ENCODE measurements at regions not wholly inside any gene's neighbourhood (a gene's known extent, or its start where the extent isn't known, plus 50 kb on each side); places are given as distances from the start of the nearest gene placed in this dataset.

- no peak overlapping the region for H3K27ac ChIP-seq
- ATAC-seq (no peak), DNase-seq (no peak)
- 91 to 92% methylated on average over 5 of the region's 5 CpGs for WGBS, 2 donors
- no peaks in the 10 kb centered on the region for H3K36me3 ChIP-seq (replicated peaks in 1 of 2; ENCODE audit: insufficient read depth in 1 of 2, low read depth in 2 of 2)
- TF ChIP-seq POLR2A (IDR thresholded peaks at IDR 0.05) = no peak
- TF ChIP-seq, protein P1, sequence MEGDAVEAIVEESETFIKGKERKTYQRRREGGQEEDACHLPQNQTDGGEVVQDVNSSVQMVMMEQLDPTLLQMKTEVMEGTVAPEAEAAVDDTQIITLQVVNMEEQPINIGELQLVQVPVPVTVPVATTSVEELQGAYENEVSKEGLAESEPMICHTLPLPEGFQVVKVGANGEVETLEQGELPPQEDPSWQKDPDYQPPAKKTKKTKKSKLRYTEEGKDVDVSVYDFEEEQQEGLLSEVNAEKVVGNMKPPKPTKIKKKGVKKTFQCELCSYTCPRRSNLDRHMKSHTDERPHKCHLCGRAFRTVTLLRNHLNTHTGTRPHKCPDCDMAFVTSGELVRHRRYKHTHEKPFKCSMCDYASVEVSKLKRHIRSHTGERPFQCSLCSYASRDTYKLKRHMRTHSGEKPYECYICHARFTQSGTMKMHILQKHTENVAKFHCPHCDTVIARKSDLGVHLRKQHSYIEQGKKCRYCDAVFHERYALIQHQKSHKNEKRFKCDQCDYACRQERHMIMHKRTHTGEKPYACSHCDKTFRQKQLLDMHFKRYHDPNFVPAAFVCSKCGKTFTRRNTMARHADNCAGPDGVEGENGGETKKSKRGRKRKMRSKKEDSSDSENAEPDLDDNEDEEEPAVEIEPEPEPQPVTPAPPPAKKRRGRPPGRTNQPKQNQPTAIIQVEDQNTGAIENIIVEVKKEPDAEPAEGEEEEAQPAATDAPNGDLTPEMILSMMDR (IDR thresholded peaks at IDR 0.05) = no peak
- no peaks in the 10 kb centered on the region for H3K27me3 ChIP-seq
- no peaks in the 10 kb centered on the region for H3K4me1 ChIP-seq
- no peaks in the 10 kb centered on the region for H3K9me3 ChIP-seq
- H3K4me3 ChIP-seq = no peak overlapping the region
- intact Hi-C loops (cut with DNase I) = no loop called here
Observed at GRCh38 chr15:50840520-50840919, 68.0 kb upstream of the AP4E1 start.

DNA sequence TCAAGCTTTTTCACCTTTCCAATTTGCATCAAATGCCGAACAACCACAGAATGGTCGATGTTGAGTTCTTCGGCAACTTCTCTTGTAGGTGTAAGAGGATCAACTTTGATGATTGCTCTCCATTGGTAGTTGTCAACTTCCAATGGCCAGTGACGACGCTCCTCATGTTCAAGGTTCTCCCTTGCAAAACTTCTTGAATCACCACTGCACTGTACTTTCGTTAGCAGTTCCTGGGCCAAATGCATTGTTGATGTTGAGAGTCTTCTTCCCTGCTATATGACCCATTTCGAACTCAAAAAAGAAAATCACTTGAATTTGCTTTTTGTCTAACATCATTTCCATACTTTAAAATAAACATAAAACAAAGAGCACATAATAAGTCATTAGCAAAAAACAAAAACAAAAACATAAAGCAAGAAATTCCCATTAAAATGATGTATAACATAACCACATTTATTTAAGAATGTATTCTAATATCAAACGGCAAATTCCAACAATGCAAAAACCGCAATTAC is 71.2 kb upstream of the AP4E1 start:
- H3K27ac ChIP-seq = no peak overlapping the region

GRCh38 chr15:50830477-50831354 is 65.2 kb upstream of the SPPL2A start:
- TF ChIP-seq, protein P1 (IDR thresholded peaks at IDR 0.05) = no peak
- no peak for TF ChIP-seq POLR2A (IDR thresholded peaks at IDR 0.05)
- 64 to 74% methylated on average over 11 to 12 of the region's 12 CpGs for WGBS, 2 donors

More for the DNA sequence above, 71.2 kb upstream of the AP4E1 start:
- Histone ChIP-seq H3K4me1 (no peaks in the 10 kb centered on the region), H3K27me3 (no peaks in the 10 kb centered on the region), H3K36me3 (replicated peaks in 1 of 2; ENCODE audit: insufficient read depth in 1 of 2, low read depth in 2 of 2) (no peaks in the 10 kb centered on the region), H3K4me3 (no peak overlapping the region), H3K9me3 (no peaks in the 10 kb centered on the region)
- intact Hi-C loops (cut with DNase I) = no loop called here
- TF ChIP-seq, protein P1 (IDR thresholded peaks at IDR 0.05) = no peak
- no peak for TF ChIP-seq POLR2A (IDR thresholded peaks at IDR 0.05)
- ATAC-seq (no peak), DNase-seq (no peak)
- WGBS, 2 donors = 87 to 91% methylated on average over 9 of the region's 9 CpGs

DNA sequence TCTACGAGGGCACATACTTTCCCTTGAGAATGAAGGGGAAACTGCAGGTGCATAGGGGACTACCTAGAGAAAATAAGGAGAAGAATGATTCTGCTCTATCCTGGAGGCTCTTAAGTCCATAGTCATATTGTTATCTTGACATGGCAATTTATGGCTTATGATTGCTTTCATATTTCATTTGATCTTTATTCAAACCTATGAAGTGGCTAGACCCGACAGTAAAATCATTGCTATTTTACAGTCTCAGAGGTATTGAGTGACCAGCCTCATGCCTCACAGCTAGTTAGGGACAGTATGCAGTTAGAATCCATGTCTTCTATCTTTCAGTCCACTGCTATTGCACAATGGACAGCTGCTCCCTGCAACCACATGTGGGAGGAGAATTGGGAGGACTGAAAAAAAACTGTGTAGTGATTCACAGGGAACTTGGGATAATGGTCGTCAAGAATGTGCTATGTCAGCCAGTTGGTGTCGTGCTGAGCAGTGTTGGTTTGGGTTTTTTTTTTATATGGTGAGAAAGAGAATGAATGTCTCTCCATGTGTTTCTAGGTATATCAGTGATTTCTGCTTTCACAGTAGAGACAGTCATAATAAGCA is 63.2 kb upstream of the SPPL2A start:
- Histone ChIP-seq H3K36me3 (replicated peaks in 1 of 2; ENCODE audit: insufficient read depth in 1 of 2, low read depth in 2 of 2) (no peaks in the 10 kb centered on the region), H3K4me1 (peaks cover 6% of the 10 kb centered on the region), H3K4me3 (no peak overlapping the region), H3K27ac (no peak overlapping the region), H3K9me3 (no peaks in the 10 kb centered on the region), H3K27me3 (no peaks in the 10 kb centered on the region)
- DNase-seq (peak in 1 of 4 donors; percentile 32), ATAC-seq (no peak)
- WGBS, 2 donors = 45 to 59% methylated on average over 4 of the region's 4 CpGs
- no peak for TF ChIP-seq POLR2A (IDR thresholded peaks at IDR 0.05)
- TF ChIP-seq, protein P1 (IDR thresholded peaks at IDR 0.05) = no peak
- intact Hi-C loops (cut with DNase I) = no loop called here

More at GRCh38 chr15:50830477-50831354, 65.2 kb upstream of the SPPL2A start:
- ATAC-seq = no peak
- Histone ChIP-seq H3K36me3 (replicated peaks in 1 of 2; ENCODE audit: insufficient read depth in 1 of 2, low read depth in 2 of 2) (no peaks in the 10 kb centered on the region), H3K27ac (no peak overlapping the region), H3K9me3 (no peaks in the 10 kb centered on the region), H3K4me1 (peaks cover 6% of the 10 kb centered on the region), H3K27me3 (no peaks in the 10 kb centered on the region), H3K4me3 (no peak overlapping the region)
- no peak for DNase-seq
- intact Hi-C loops (cut with DNase I) = no loop called here
